SK-N-SH treated with all-trans-retinoic acid at 6 μM for 48 hours (cell line): ENCODE measurements at regions not wholly inside any gene's neighbourhood (a gene's known extent, or its start where the extent isn't known, plus 50 kb on each side); places are given as distances from the start of the nearest gene placed in this dataset.

Experiments
- BACH2 ChIP-seq: fragments of 250-450 bp; sonication (Bioruptor Pico); IDR thresholded peaks from 2 replicates; pipeline ENCODE4 v1.9.0; 2021; ENCODE audit warnings: mild to moderate bottlenecking, borderline replicate concordance
- PPARA ChIP-seq: fragments of 250-450 bp; sonication (Bioruptor Pico); IDR thresholded peaks from 2 replicates; pipeline ENCODE4 v1.5.0; 2020; ENCODE audit warnings: mild to moderate bottlenecking, borderline replicate concordance
- RARB ChIP-seq: fragments of 250-450 bp; sonication (Bioruptor Pico); IDR thresholded peaks from 2 replicates; pipeline ENCODE4 v1.8.0; 2021; ENCODE audit warnings: mild to moderate bottlenecking, moderate library complexity
- TOX ChIP-seq: fragments of 250-450 bp; sonication (Bioruptor Pico); IDR thresholded peaks from 2 replicates; pipeline ENCODE4 v1.8.0; 2021; ENCODE audit warnings: mild to moderate bottlenecking, moderate library complexity, borderline replicate concordance
- ZFP30 ChIP-seq: fragments of 450-650 bp; formaldehyde crosslinking; IDR thresholded peaks from 2 replicates; pipeline ENCODE4 v1.5.0; 2022; ENCODE audit warnings: mild to moderate bottlenecking, moderate library complexity
- TF ChIP-seq, protein P1 (sequence below): fragments of 250-450 bp; sonication (Bioruptor Pico); IDR thresholded peaks from 2 replicates; pipeline ENCODE4 v1.5.1; 2020; ENCODE audit warnings: low read depth, mild to moderate bottlenecking, moderate library complexity
- TF ChIP-seq, protein P2 (sequence below): fragments of 250-450 bp; sonication (Bioruptor Pico); IDR thresholded peaks from 2 replicates; pipeline ENCODE4 v1.5.1; 2021; ENCODE audit warnings: mild to moderate bottlenecking, moderate library complexity
- TF ChIP-seq, protein P3 (sequence below): fragments of 250-450 bp; sonication (Bioruptor Pico); IDR thresholded peaks from 2 replicates; pipeline ENCODE4 v1.8.0; 2021; ENCODE audit warnings: low read depth, mild to moderate bottlenecking, moderate library complexity, borderline replicate concordance

DNA sequence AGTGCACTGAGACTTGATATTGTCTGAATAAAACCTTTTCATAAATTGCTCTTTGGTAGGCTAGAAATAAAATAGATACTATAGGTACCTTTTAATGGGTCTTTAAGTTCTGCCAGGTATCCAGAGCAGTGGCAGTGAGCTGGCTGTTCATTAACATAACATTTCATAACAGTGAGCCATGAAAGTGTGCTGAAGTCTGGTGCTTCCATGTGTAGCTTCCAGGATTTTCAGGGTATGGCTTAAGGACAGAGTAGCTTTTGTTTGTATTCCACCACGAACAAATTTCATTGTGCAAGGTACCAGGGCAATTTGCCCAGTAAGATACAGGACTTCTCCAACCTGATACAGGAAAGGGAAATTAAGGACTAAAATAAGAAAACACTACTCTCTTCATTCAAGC lies 124.7 kb upstream of the NANOGP8 start:
- TF ChIP-seq, protein P1, sequence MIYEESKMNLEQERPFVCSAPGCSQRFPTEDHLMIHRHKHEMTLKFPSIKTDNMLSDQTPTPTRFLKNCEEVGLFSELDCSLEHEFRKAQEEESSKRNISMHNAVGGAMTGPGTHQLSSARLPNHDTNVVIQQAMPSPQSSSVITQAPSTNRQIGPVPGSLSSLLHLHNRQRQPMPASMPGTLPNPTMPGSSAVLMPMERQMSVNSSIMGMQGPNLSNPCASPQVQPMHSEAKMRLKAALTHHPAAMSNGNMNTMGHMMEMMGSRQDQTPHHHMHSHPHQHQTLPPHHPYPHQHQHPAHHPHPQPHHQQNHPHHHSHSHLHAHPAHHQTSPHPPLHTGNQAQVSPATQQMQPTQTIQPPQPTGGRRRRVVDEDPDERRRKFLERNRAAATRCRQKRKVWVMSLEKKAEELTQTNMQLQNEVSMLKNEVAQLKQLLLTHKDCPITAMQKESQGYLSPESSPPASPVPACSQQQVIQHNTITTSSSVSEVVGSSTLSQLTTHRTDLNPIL (CRISPR knock-in tag): no peak
- TF ChIP-seq BACH2: no peak
- TF ChIP-seq, protein P2, sequence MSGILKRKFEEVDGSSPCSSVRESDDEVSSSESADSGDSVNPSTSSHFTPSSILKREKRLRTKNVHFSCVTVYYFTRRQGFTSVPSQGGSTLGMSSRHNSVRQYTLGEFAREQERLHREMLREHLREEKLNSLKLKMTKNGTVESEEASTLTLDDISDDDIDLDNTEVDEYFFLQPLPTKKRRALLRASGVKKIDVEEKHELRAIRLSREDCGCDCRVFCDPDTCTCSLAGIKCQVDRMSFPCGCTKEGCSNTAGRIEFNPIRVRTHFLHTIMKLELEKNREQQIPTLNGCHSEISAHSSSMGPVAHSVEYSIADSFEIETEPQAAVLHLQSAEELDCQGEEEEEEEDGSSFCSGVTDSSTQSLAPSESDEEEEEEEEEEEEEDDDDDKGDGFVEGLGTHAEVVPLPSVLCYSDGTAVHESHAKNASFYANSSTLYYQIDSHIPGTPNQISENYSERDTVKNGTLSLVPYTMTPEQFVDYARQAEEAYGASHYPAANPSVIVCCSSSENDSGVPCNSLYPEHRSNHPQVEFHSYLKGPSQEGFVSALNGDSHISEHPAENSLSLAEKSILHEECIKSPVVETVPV (CRISPR knock-in tag): no peak
- no peak for TF ChIP-seq TOX
- TF ChIP-seq ZFP30: no peak
- no peak for TF ChIP-seq PPARA (CRISPR knock-in tag)
- TF ChIP-seq, protein P3, sequence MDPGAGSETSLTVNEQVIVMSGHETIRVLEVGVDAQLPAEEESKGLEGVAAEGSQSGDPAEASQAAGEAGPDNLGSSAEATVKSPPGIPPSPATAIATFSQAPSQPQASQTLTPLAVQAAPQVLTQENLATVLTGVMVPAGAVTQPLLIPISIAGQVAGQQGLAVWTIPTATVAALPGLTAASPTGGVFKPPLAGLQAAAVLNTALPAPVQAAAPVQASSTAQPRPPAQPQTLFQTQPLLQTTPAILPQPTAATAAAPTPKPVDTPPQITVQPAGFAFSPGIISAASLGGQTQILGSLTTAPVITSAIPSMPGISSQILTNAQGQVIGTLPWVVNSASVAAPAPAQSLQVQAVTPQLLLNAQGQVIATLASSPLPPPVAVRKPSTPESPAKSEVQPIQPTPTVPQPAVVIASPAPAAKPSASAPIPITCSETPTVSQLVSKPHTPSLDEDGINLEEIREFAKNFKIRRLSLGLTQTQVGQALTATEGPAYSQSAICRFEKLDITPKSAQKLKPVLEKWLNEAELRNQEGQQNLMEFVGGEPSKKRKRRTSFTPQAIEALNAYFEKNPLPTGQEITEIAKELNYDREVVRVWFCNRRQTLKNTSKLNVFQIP: no peak
- TF ChIP-seq RARB (CRISPR knock-in tag): no peak
